Fibroblast of the aortic adventitia (primary cell): ENCODE measurements at regions not wholly inside any gene's neighbourhood (a gene's known extent, or its start where the extent isn't known, plus 50 kb on each side); places are given as distances from the start of the nearest gene placed in this dataset.
A peak's percentile ranks its signal among the peaks of the same experiment; 100 is the strongest.

Experiments used
- DNase-seq: peaks from one replicate; pipeline ENCODE4 v3.0.0-alpha.2; 2010; ENCODE audit warnings: low read depth
- H3K4me3 ChIP-seq: 2 replicates; pipeline ENCODE4 v1.5.1; 2011; ENCODE audit warnings: low read depth, mild to moderate bottlenecking, control low read depth, low read length, moderate library complexity
- CTCF ChIP-seq: IDR thresholded peaks from 2 replicates; pipeline ENCODE4 v1.5.1; 2011; ENCODE audit warnings: mild to moderate bottlenecking, low read length, control low read depth, inconsistent platforms; ENCODE audit not compliant: insufficient read depth

GRCh38 chr21:24025101-24025500 lies 1582.2 kb downstream of the MRPL39 start:
- no peak for DNase-seq
- TF ChIP-seq CTCF = no peak
- H3K4me3 ChIP-seq = no peak overlapping the region

- no peak for DNase-seq
- no peak for TF ChIP-seq CTCF
- no peak overlapping the region for H3K4me3 ChIP-seq
Measured at GRCh38 chr21:24023936-24024335, 1583.3 kb downstream of the MRPL39 start.

GRCh38 chr21:24023402-24023801 lies 1583.9 kb downstream of the MRPL39 start:
- no peak for DNase-seq
- H3K4me3 ChIP-seq = no peak overlapping the region

GRCh38 chr21:24014381-24014780 lies 1592.9 kb downstream of the MRPL39 start:
- DNase-seq = no peak
- no peak overlapping the region for H3K4me3 ChIP-seq
- TF ChIP-seq CTCF = peak; percentile 13

More at GRCh38 chr21:24023402-24023801, 1583.9 kb downstream of the MRPL39 start:
- TF ChIP-seq CTCF = no peak

GRCh38 chr21:24011087-24011486 lies 1596.2 kb downstream of the MRPL39 start:
- no peak overlapping the region for H3K4me3 ChIP-seq
- no peak for DNase-seq
- no peak for TF ChIP-seq CTCF

GRCh38 chr21:24007592-24007991 lies 1599.7 kb downstream of the MRPL39 start:
- no peak for TF ChIP-seq CTCF
- H3K4me3 ChIP-seq = no peak overlapping the region
- DNase-seq = no peak

GRCh38 chr21:23986987-23987386 lies 1620.3 kb downstream of the MRPL39 start:
- TF ChIP-seq CTCF = no peak
- DNase-seq = no peak
- H3K4me3 ChIP-seq = no peak overlapping the region
